Activated CD8-positive, alpha-beta T cell treated with anti-CD3 and anti-CD28 coated beads for 36 hours (primary cell): ENCODE measurements at regions not wholly inside any gene's neighbourhood (a gene's known extent, or its start where the extent isn't known, plus 50 kb on each side); places are given as distances from the start of the nearest gene placed in this dataset.

Experiments
- ATAC-seq: fragments of 200-7000 bp; cut with Tn5 transposase; one replicate; pipeline ENCODE4 v1.10.0; 2021; ENCODE audit warnings: mild to moderate bottlenecking, moderate library complexity
- CTCF ChIA-PET: fragments of 350-600 bp; sonication (Branson Sonifier 250); formaldehyde crosslinking; loops from one replicate; lab custom pipeline; 2021; ENCODE audit warnings: antibody characterized with exemption; lab: Charles Lee
- POLR2A ChIA-PET: fragments of 350-600 bp; sonication (Branson Sonifier 250); formaldehyde crosslinking; loops from one replicate; lab custom pipeline; 2021; ENCODE audit warnings: antibody characterized with exemption; lab: Charles Lee
- DNase-seq: peaks from one replicate; pipeline ENCODE4 v3.0.0-alpha.2; 2020
- H3K27ac Mint-ChIP-seq: one replicate; pipeline ENCODE4 v1.8.0; 2021; ENCODE audit warnings: mild to moderate bottlenecking, mixed read lengths
- H3K27me3 Mint-ChIP-seq: one replicate; pipeline ENCODE4 v1.8.0; 2021; ENCODE audit warnings: mixed read lengths
- H3K36me3 Mint-ChIP-seq: one replicate; pipeline ENCODE4 v1.8.0; 2021; ENCODE audit warnings: low read depth, mixed read lengths
- H3K4me1 Mint-ChIP-seq: one replicate; pipeline ENCODE4 v1.8.0; 2021; ENCODE audit warnings: low read depth, mixed read lengths
- H3K4me3 Mint-ChIP-seq: one replicate; pipeline ENCODE4 v1.8.0; 2021; ENCODE audit warnings: mild to moderate bottlenecking, moderate library complexity, mixed read lengths
- H3K9me3 Mint-ChIP-seq: one replicate; pipeline ENCODE4 v1.8.0; 2021; ENCODE audit warnings: mixed read lengths
- intact Hi-C: fragments of 100-400 bp; cut with micrococcal nuclease; formaldehyde crosslinking; loops from one replicate; pipeline ENCODE4 v1.10.0; 2022
- TF ChIP-seq, protein P1 (sequence below): fragments of 200-600 bp; IDR thresholded peaks from one replicate; pipeline ENCODE4 v1.8.0; 2022; ENCODE audit warnings: antibody characterized with exemption, mild to moderate bottlenecking

GRCh38 chr21:27143476-27143875 is 176.6 kb upstream of the ADAMTS5 start:
- Mint-ChIP-seq H3K4me1 (no peaks in the 10 kb centered on the region), H3K4me3 (no peak overlapping the region), H3K36me3 (no peaks in the 10 kb centered on the region), H3K27me3 (no peaks in the 10 kb centered on the region), H3K27ac (no peak overlapping the region), H3K9me3 (peaks cover 5% of the 10 kb centered on the region)
- DNase-seq (no peak), ATAC-seq (no peak)
- TF ChIP-seq, protein P1, sequence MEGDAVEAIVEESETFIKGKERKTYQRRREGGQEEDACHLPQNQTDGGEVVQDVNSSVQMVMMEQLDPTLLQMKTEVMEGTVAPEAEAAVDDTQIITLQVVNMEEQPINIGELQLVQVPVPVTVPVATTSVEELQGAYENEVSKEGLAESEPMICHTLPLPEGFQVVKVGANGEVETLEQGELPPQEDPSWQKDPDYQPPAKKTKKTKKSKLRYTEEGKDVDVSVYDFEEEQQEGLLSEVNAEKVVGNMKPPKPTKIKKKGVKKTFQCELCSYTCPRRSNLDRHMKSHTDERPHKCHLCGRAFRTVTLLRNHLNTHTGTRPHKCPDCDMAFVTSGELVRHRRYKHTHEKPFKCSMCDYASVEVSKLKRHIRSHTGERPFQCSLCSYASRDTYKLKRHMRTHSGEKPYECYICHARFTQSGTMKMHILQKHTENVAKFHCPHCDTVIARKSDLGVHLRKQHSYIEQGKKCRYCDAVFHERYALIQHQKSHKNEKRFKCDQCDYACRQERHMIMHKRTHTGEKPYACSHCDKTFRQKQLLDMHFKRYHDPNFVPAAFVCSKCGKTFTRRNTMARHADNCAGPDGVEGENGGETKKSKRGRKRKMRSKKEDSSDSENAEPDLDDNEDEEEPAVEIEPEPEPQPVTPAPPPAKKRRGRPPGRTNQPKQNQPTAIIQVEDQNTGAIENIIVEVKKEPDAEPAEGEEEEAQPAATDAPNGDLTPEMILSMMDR = no peak
- ChIA-PET POLR2A (no interaction called here), CTCF (no interaction called here)
- intact Hi-C loops = no loop called here

DNA sequence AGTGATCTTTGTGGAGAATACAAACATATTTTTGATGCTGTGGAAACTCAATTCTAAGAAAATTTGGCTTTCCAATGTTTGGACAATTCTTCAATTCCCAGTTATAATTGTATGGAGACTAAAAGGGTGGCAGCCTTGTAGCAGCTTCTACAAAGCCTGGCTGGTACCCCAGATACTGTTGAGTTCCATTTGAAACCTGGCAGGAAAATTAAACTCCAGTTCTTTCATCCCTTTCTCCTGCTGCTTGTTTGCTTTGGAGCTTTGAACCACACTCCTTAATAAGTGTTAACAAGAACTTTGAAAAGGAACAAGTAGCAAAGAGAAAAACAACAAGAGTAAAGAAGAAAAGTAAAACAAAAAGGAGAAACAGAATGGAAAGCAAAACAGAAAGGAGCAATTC is 172.6 kb upstream of the ADAMTS5 start:
- no peak for DNase-seq
- H3K27ac Mint-ChIP-seq = no peak overlapping the region
- no peaks in the 10 kb centered on the region for H3K9me3 Mint-ChIP-seq
- CTCF ChIA-PET = no interaction called here
- no peak for ATAC-seq
- no peaks in the 10 kb centered on the region for H3K36me3 Mint-ChIP-seq
- H3K4me1 Mint-ChIP-seq = no peaks in the 10 kb centered on the region
- TF ChIP-seq, protein P1 = no peak
- intact Hi-C loops = no loop called here
- POLR2A ChIA-PET = no interaction called here
- no peaks in the 10 kb centered on the region for H3K27me3 Mint-ChIP-seq
- no peak overlapping the region for H3K4me3 Mint-ChIP-seq

DNA sequence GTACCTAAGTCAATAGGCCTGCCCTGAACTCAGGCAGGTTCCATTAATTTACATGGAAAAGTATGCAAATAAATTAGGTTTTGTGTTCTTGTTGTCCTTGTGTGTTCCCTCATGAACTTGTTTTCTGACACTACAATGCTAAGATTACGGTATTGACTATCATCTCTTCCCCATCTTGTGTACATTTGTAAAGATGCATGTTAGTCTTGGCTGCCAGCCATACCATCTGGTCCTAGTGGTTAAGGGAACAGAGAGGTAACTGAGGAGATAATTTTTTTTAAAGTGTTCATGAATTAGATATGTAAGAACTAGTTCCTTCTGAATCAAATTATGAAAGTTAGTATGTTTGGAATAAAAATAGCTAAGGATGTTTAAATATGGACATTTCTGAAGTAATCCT is 167.6 kb upstream of the ADAMTS5 start:
- DNase-seq (no peak), ATAC-seq (no peak)
- TF ChIP-seq, protein P1 = no peak
- Mint-ChIP-seq H3K4me1 (no peaks in the 10 kb centered on the region), H3K4me3 (no peak overlapping the region), H3K27me3 (no peaks in the 10 kb centered on the region), H3K27ac (no peak overlapping the region), H3K9me3 (no peaks in the 10 kb centered on the region), H3K36me3 (no peaks in the 10 kb centered on the region)
- ChIA-PET CTCF (no interaction called here), POLR2A (interaction anchor here (0.6 kb wide), 1 partner anchor 293 kb away, joined by 3 read pairs; no protein-coding TSS in a partner anchor)
- intact Hi-C loops = no loop called here

GRCh38 chr21:27132266-27132665 is 165.4 kb upstream of the ADAMTS5 start:
- ChIA-PET POLR2A (no interaction called here), CTCF (no interaction called here)
- Mint-ChIP-seq H3K27me3 (no peaks in the 10 kb centered on the region), H3K36me3 (no peaks in the 10 kb centered on the region), H3K27ac (no peak overlapping the region), H3K4me1 (no peaks in the 10 kb centered on the region), H3K4me3 (no peak overlapping the region), H3K9me3 (no peaks in the 10 kb centered on the region)
- intact Hi-C loops = no loop called here
- TF ChIP-seq, protein P1 = no peak
- DNase-seq (no peak), ATAC-seq (no peak)

GRCh38 chr21:27130154-27130553 is 163.3 kb upstream of the ADAMTS5 start:
- intact Hi-C loops = no loop called here
- Mint-ChIP-seq H3K27ac (no peak overlapping the region), H3K27me3 (no peaks in the 10 kb centered on the region), H3K9me3 (no peaks in the 10 kb centered on the region), H3K4me1 (no peaks in the 10 kb centered on the region), H3K4me3 (no peak overlapping the region), H3K36me3 (no peaks in the 10 kb centered on the region)
- TF ChIP-seq, protein P1 = no peak
- ChIA-PET POLR2A (no interaction called here), CTCF (no interaction called here)
- ATAC-seq (no peak), DNase-seq (no peak)
